Hematopoietic multipotent progenitor cell treated with erythropoietin and hydrocortisone succinate and interleukin-3 and kit ligand, for 8 days (in vitro differentiated cells): ENCODE measurements at regions not wholly inside any gene's neighbourhood (a gene's known extent, or its start where the extent isn't known, plus 50 kb on each side); places are given as distances from the start of the nearest gene placed in this dataset.
"Not testable (repeated sequence)": the region's sequence is repeated elsewhere in the genome, so short reads cannot be mapped to it uniquely, and the experiment has no call there.

Experiments
- DNase-seq: peaks from one replicate; pipeline ENCODE4 v3.0.0-alpha.2; 2015

- no peak for DNase-seq
Measured at GRCh38 chr4:177809791-177810190, 367.6 kb upstream of the AGA start.

GRCh38 chr4:177810220-177810619, 368.0 kb upstream of the AGA start:
- no peak for DNase-seq

- DNase-seq: not testable (repeated sequence)
Measured at GRCh38 chr4:177818392-177818791, 376.2 kb upstream of the AGA start.

- DNase-seq: no peak
Measured at GRCh38 chr4:177826973-177827372, 384.7 kb upstream of the AGA start.

- DNase-seq: no peak
Measured at GRCh38 chr4:177841258-177841657, 399.0 kb upstream of the AGA start.

- no peak for DNase-seq
Measured at GRCh38 chr4:177853229-177853628, 411.0 kb upstream of the AGA start.

GRCh38 chr4:177855507-177856197, 413.4 kb upstream of the AGA start:
- DNase-seq: no peak

GRCh38 chr4:177860171-177860570, 417.9 kb upstream of the AGA start:
- no peak for DNase-seq

- DNase-seq: no peak
Measured at GRCh38 chr4:177861551-177862094, 419.4 kb upstream of the AGA start.

- DNase-seq: no peak
Measured at GRCh38 chr4:177862541-177863176, 420.4 kb upstream of the AGA start.

GRCh38 chr4:177879851-177880250, 437.6 kb upstream of the AGA start:
- DNase-seq: no peak

- DNase-seq: no peak
Measured at GRCh38 chr4:177895136-177895535, 452.9 kb upstream of the AGA start.

- DNase-seq: no peak
Measured at GRCh38 chr4:177901786-177902185, 459.5 kb upstream of the AGA start.

GRCh38 chr4:177902386-177902785, 460.1 kb upstream of the AGA start:
- no peak for DNase-seq

- no peak for DNase-seq
Measured at GRCh38 chr4:177907736-177908424, 465.6 kb upstream of the AGA start.

GRCh38 chr4:177921715-177922114, 479.5 kb upstream of the AGA start:
- no peak for DNase-seq

- DNase-seq: no peak
Measured at GRCh38 chr4:177923888-177924287, 481.7 kb upstream of the AGA start.

GRCh38 chr4:177937041-177937440, 494.8 kb upstream of the AGA start:
- no peak for DNase-seq

- DNase-seq: no peak
Measured at GRCh38 chr4:177938226-177938625, 496.0 kb upstream of the AGA start.

- DNase-seq: no peak
Measured at GRCh38 chr4:177945268-177945667, 503.0 kb upstream of the AGA start.

GRCh38 chr4:177947607-177948006, 505.4 kb upstream of the AGA start:
- no peak for DNase-seq

GRCh38 chr4:177948853-177949252, 506.6 kb upstream of the AGA start:
- DNase-seq: no peak

- DNase-seq: no peak
Measured at GRCh38 chr4:177951026-177951425, 508.8 kb upstream of the AGA start.

GRCh38 chr4:177952723-177953122, 510.5 kb upstream of the AGA start:
- no peak for DNase-seq
